GM19468 (cell line): ENCODE measurements at regions not wholly inside any gene's neighbourhood (a gene's known extent, or its start where the extent isn't known, plus 50 kb on each side); places are given as distances from the start of the nearest gene placed in this dataset.
"Not testable (repeated sequence)": the region's sequence is repeated elsewhere in the genome, so short reads cannot be mapped to it uniquely, and the experiment has no call there.

Experiments
- ATAC-seq: cut with Tn5 transposase; IDR thresholded peaks from one replicate; pipeline ENCODE4 v1.9.1; 2021; ENCODE audit warnings: mild to moderate bottlenecking, moderate library complexity, moderate number of reproducible peaks; ENCODE audit not compliant: unreplicated experiment; ENCODE audit errors: extremely low read depth

- ATAC-seq = no peak
Measured at GRCh38 chr3:94645790-94646189, 582.9 kb downstream of the NSUN3 start.

GRCh38 chr3:94647131-94647530, 584.3 kb downstream of the NSUN3 start:
- no peak for ATAC-seq

- not testable (repeated sequence) for ATAC-seq
Measured at GRCh38 chr3:94648270-94649180, 585.7 kb downstream of the NSUN3 start.

GRCh38 chr3:94654096-94654495, 591.2 kb downstream of the NSUN3 start:
- no peak for ATAC-seq

- ATAC-seq = no peak
Measured at GRCh38 chr3:94665922-94666321, 603.1 kb downstream of the NSUN3 start.

GRCh38 chr3:94671078-94671477, 608.2 kb downstream of the NSUN3 start:
- no peak for ATAC-seq

GRCh38 chr3:94673876-94674275, 611.0 kb downstream of the NSUN3 start:
- ATAC-seq = no peak

- ATAC-seq = no peak
Measured at GRCh38 chr3:94686208-94686607, 623.3 kb downstream of the NSUN3 start.

GRCh38 chr3:94693997-94694640, 631.3 kb downstream of the NSUN3 start:
- ATAC-seq = no peak

GRCh38 chr3:94694894-94695293, 632.0 kb downstream of the NSUN3 start:
- ATAC-seq = no peak

- ATAC-seq = no peak
Measured at GRCh38 chr3:94704467-94704866, 641.6 kb downstream of the NSUN3 start.

- no peak for ATAC-seq
Measured at GRCh38 chr3:94709249-94709902, 646.5 kb downstream of the NSUN3 start.

GRCh38 chr3:94714194-94714593, 651.3 kb downstream of the NSUN3 start:
- no peak for ATAC-seq

GRCh38 chr3:94716326-94717018, 653.6 kb downstream of the NSUN3 start:
- no peak for ATAC-seq

- no peak for ATAC-seq
Measured at GRCh38 chr3:94734206-94734605, 671.3 kb downstream of the NSUN3 start.

GRCh38 chr3:94735354-94735753, 672.5 kb downstream of the NSUN3 start:
- no peak for ATAC-seq

- no peak for ATAC-seq
Measured at GRCh38 chr3:94737116-94737515, 674.3 kb downstream of the NSUN3 start.

- no peak for ATAC-seq
Measured at GRCh38 chr3:94739420-94739819, 676.6 kb downstream of the NSUN3 start.

GRCh38 chr3:94758751-94759150, 695.9 kb downstream of the NSUN3 start:
- no peak for ATAC-seq

- no peak for ATAC-seq
Measured at GRCh38 chr3:94772402-94772801, 709.5 kb downstream of the NSUN3 start.
